Kidney (tissue), 13 donors: ENCODE measurements at regions not wholly inside any gene's neighbourhood (a gene's known extent, or its start where the extent isn't known, plus 50 kb on each side); places are given as distances from the start of the nearest gene placed in this dataset.
A peak's percentile ranks its signal among the peaks of the same experiment; 100 is the strongest.

Experiments used
- DNase-seq, 5 donors: peaks; one replicate each; pipeline ENCODE4 v3.0.0-alpha.2; 2013 to 2020
- FAIRE-seq: peaks from 2 replicates; lab custom pipeline; 2012; peaks lifted over from hg19 to GRCh38; lab: Jason Lieb, UNC
- H3K27ac ChIP-seq, 2 donors: one replicate each; pipeline ENCODE4 v1.7.0; 2013; ENCODE audit warnings: low read depth in 2 of 2, low read length in 2 of 2, inconsistent platforms in 1 of 2
- H3K27me3 ChIP-seq: one replicate; pipeline ENCODE4 v1.7.1; 2013; ENCODE audit warnings: low read length, inconsistent platforms; ENCODE audit not compliant: control insufficient read depth, insufficient read depth
- H3K36me3 ChIP-seq, 3 donors: one replicate each; pipeline versions ENCODE4 v1.7.0 to v1.7.1; 2013; ENCODE audit warnings: low read length in 3 of 3, control low read depth in 1 of 3, inconsistent platforms in 1 of 3; ENCODE audit not compliant: insufficient read depth in 3 of 3, control insufficient read depth in 2 of 3
- H3K4me1 ChIP-seq, 3 donors: one replicate each; pipeline versions ENCODE4 v1.7.0 to v1.7.1; 2013; ENCODE audit warnings: low read length in 3 of 3, inconsistent platforms in 1 of 3, low read depth in 1 of 3; ENCODE audit not compliant: control insufficient read depth in 2 of 3, insufficient read depth in 2 of 3
- H3K4me3 ChIP-seq, 3 donors: one replicate each; pipeline versions ENCODE4 v1.7.0 to v1.8.1; 2013; ENCODE audit warnings: low read length in 3 of 3, control low read depth in 1 of 3, inconsistent platforms in 1 of 3
- H3K9ac ChIP-seq, 3 donors: one replicate each; pipeline versions ENCODE4 v1.7.0 to v1.7.1; 2013; ENCODE audit warnings: low read length in 3 of 3, control low read depth in 1 of 3, inconsistent platforms in 1 of 3
- H3K9me3 ChIP-seq, 3 donors: one replicate each; pipeline versions ENCODE4 v1.7.0 to v1.7.1; 2013; ENCODE audit warnings: low read length in 3 of 3, control low read depth in 1 of 3, inconsistent platforms in 1 of 3; ENCODE audit not compliant: control insufficient read depth in 2 of 3, insufficient read depth in 1 of 3
- intact Hi-C: fragments of 100-400 bp; cut with DNase I; formaldehyde crosslinking; loops from one replicate; pipeline ENCODE4 v1.11.1; 2022
- TF ChIP-seq, protein P1 (sequence below): IDR thresholded peaks from 3 replicates; pipeline ENCODE4 v1.5.1; 2012; ENCODE audit warnings: mild to moderate bottlenecking, moderate library complexity, borderline replicate concordance; ENCODE audit not compliant: insufficient read depth; ENCODE audit errors: extremely low read depth
- donor health status: control.
- donor health status: control.
- donor health status: control.
- donor health status: control.
- donor health status: control.
- donor health status: DM: yes; HTN: yes; CAD: no.
- donor health status: Normal renal cell carcinoma (clear cell type).

DNA sequence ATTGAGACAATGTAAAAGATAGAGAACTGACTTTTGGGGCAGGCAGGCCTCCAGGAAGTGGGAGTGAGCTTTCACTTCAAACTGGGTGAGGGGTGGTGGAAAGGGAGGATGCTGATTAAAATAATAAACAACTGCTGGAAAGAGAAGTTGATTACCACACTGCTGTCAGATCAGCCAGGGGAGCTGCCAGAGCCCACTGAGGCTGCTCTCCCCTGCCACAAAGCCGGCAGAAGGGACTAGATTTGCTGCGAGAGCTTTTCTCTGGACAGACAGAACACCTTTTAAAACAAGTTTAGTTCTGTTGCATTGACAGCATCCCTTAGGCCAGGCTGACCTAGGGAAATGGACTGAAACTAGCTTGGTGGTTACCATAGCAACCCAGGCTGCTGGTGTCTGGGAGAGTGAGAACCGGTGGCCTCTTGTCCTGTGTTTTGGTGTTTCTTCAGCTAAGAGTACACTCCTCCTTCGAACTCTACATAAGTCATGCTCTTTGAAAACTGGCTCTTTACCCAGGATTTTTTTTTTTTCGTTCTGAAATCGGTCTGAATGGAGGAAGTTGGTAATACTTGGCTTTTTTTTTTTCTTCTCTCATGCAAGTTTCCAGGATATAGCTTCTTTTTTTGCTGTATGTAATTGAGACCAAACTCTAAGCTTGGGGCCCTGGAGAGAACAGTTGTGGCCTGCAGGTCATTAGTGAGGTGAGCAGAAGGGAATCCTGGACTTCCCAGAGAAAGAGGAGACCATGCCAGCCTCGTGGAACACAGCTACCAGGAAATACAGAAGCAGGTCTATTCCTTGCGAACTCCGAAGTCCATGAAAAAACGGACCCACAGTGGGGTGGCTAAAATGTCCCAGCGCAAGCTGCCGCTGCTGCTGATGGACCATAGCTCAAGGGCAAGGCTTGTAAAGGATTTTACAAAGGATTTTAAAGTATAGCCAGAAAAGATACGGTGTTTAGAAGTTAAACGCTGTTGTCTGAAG is 374.4 kb downstream of the UTRN start:
- Histone ChIP-seq H3K36me3 (no peaks in the 10 kb centered on the region), H3K4me3 (peak overlapping the region; percentile 22 to 52 (median 40)), H3K4me1 (peaks cover 0 to 5% (median 3%) of the 10 kb centered on the region in 3 donors), H3K27me3 (no peaks in the 10 kb centered on the region), H3K27ac (peak overlapping the region; percentile 35 to 57), H3K9me3 (no peaks in the 10 kb centered on the region), H3K9ac (no peak overlapping the region)
- DNase-seq: peak in 4 of 5 donors; percentile 62 to 89 (median 82)
- TF ChIP-seq, protein P1, sequence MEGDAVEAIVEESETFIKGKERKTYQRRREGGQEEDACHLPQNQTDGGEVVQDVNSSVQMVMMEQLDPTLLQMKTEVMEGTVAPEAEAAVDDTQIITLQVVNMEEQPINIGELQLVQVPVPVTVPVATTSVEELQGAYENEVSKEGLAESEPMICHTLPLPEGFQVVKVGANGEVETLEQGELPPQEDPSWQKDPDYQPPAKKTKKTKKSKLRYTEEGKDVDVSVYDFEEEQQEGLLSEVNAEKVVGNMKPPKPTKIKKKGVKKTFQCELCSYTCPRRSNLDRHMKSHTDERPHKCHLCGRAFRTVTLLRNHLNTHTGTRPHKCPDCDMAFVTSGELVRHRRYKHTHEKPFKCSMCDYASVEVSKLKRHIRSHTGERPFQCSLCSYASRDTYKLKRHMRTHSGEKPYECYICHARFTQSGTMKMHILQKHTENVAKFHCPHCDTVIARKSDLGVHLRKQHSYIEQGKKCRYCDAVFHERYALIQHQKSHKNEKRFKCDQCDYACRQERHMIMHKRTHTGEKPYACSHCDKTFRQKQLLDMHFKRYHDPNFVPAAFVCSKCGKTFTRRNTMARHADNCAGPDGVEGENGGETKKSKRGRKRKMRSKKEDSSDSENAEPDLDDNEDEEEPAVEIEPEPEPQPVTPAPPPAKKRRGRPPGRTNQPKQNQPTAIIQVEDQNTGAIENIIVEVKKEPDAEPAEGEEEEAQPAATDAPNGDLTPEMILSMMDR: no peak
- intact Hi-C loops: no loop called here
- FAIRE-seq: no peak

DNA sequence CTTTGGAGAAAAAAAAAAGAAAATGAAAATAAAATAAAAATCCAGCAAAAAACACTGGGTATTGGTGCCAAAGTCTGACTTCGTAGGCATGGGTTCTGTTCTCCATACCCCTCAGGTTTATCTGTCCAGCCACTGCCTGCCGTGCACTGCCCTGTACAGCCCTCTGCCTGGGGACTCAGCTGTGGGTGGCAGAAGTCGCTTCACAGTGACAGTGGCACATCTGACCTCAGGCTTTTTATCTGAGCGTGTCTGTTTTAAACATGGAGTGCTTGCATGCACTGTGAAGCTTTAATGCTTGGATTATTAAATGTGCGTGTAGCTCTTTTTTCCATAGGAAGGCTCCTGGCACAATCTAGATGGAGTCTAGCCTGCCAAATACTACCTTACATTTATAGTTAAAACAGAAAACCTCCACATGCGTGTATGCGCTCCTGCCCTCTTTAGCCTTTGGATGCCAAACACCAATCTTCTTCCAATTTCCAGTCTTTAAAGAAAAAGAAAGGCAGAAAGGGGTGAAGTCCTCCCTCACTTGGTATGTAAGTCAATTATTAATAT is 375.5 kb downstream of the UTRN start:
- Histone ChIP-seq H3K27me3 (no peaks in the 10 kb centered on the region), H3K36me3 (no peaks in the 10 kb centered on the region), H3K4me1 (peaks cover 0 to 5% (median 3%) of the 10 kb centered on the region in 3 donors), H3K4me3 (peak overlapping the region; percentile 3 to 60 (median 52)), H3K9ac (no peak overlapping the region), H3K9me3 (no peaks in the 10 kb centered on the region), H3K27ac (peak overlapping the region in 1 of 2 donors; percentile 79)
- intact Hi-C loops: no loop called here
- no peak for DNase-seq
- TF ChIP-seq, protein P1: no peak
- FAIRE-seq: no peak

GRCh38 chr6:144661116-144661806 is 376.1 kb downstream of the UTRN start:
- H3K36me3 ChIP-seq: no peaks in the 10 kb centered on the region
- no peak overlapping the region for H3K27ac ChIP-seq
- intact Hi-C loops: no loop called here
- no peak overlapping the region for H3K9ac ChIP-seq
- peaks cover 0 to 5% (median 3%) of the 10 kb centered on the region in 3 donors for H3K4me1 ChIP-seq
- no peak for FAIRE-seq
- no peaks in the 10 kb centered on the region for H3K27me3 ChIP-seq
- TF ChIP-seq, protein P1: no peak
- H3K4me3 ChIP-seq: peak overlapping the region in 2 of 3 donors; percentile 52 to 59
- DNase-seq: peak in 3 of 5 donors; percentile 38 to 68 (median 57)
- no peaks in the 10 kb centered on the region for H3K9me3 ChIP-seq
